ENCODE measurements at regions not wholly inside any gene's neighbourhood (a gene's known extent, or its start where the extent isn't known, plus 50 kb on each side); places are given as distances from the start of the nearest gene placed in this dataset.

DNA sequence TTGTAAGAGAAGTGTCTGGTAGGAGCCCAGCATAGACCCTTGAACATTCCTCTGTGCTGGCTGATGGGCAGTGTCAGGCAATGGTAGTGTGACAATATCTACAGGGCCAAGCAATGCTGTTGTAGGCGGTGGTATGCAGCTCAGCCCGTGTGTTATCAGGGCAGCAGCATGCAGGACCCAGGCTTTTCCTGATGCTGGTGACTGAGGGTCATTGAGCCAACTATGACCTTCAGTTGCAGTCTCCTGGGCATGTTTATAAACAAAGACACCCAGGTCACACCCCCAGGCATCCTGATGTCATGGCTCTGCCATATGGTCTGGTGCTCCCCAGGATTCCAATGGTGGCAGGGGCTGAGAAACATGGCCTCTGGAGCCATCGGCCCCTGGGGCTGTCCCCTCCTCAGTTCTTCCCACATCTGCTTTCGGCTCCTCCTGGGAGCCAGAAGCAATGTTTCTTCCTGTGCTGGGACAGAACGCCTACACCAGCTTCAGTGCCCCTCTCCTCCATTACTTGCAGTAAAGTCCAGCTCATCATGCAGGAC is 518.0 kb upstream of the HS6ST1 start:
- no peak overlapping the region for H3K4me3 ChIP-seq (ENCODE audit: control insufficient read depth in 1 of 7, extremely low read depth in 1 of 7, insufficient read depth in 4 of 7, low read depth in 2 of 7, low read length in 6 of 7)
- no peaks in the 10 kb centered on the region for H3K36me3 ChIP-seq (ENCODE audit: control insufficient read depth in 4 of 4, insufficient read depth in 4 of 4, low read length in 3 of 4)
- DNase-seq, result no peak
- POLR2A ChIA-PET, result no interaction called here
- CTCF ChIA-PET, result no interaction called here
- 88% methylated on average over 3 of the region's 5 CpGs for WGBS (ENCODE audit: insufficient coverage)
- H3K27me3 ChIP-seq (replicated peaks in 2 of 5; ENCODE audit: control insufficient read depth in 4 of 5, insufficient read depth in 5 of 5, low read length in 4 of 5), result peaks cover 0 to 23% (median 3%) of the 10 kb centered on the region in 5 experiments
- H3K4me1 ChIP-seq (ENCODE audit: control extremely low read depth in 1 of 4, control insufficient read depth in 4 of 4, insufficient read depth in 4 of 4, low read length in 3 of 4), result no peaks in the 10 kb centered on the region
- peaks cover 0 to 3% (median 0%) of the 10 kb centered on the region in 5 experiments for H3K9me3 ChIP-seq (ENCODE audit: control extremely low read depth in 1 of 5, control insufficient read depth in 4 of 5, insufficient read depth in 2 of 5, low read depth in 1 of 5, low read length in 4 of 5)
- H3K27ac ChIP-seq (ENCODE audit: insufficient read depth in 1 of 2, low read depth in 1 of 2, low read length in 2 of 2, poor library complexity in 1 of 2, severe bottlenecking in 2 of 2), result no peak overlapping the region

DNA sequence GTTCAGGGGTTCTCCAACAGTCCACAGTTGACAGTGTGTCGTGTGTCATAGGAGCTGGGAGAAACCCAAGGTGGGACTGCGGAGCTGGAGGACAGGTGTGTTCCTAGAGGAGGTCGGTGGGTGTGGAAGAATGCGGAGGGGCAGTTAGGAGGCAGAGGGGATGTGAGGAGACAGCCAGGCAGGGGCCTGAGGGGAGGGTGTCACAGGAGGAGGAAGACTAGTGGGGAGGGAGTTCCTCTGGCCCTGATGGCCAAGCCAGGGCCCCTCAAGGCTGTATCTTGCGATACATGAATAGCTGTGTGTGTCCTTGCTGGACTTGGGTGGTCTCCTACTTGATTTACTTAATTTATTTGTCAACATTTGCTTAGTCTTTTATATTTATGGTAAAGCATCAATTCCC is 519.6 kb upstream of the HS6ST1 start:
- Histone ChIP-seq H3K9me3 (ENCODE audit: control extremely low read depth in 1 of 5, control insufficient read depth in 4 of 5, insufficient read depth in 2 of 5, low read depth in 1 of 5, low read length in 4 of 5) (peaks cover 0 to 3% (median 0%) of the 10 kb centered on the region in 5 experiments), H3K4me1 (ENCODE audit: control extremely low read depth in 1 of 4, control insufficient read depth in 4 of 4, insufficient read depth in 4 of 4, low read length in 3 of 4) (no peaks in the 10 kb centered on the region), H3K27ac (ENCODE audit: insufficient read depth in 1 of 2, low read depth in 1 of 2, low read length in 2 of 2, poor library complexity in 1 of 2, severe bottlenecking in 2 of 2) (no peak overlapping the region), H3K36me3 (ENCODE audit: control insufficient read depth in 4 of 4, insufficient read depth in 4 of 4, low read length in 3 of 4) (no peaks in the 10 kb centered on the region), H3K4me3 (ENCODE audit: control insufficient read depth in 1 of 7, extremely low read depth in 1 of 7, insufficient read depth in 4 of 7, low read depth in 2 of 7, low read length in 6 of 7) (no peak overlapping the region), H3K27me3 (replicated peaks in 2 of 5; ENCODE audit: control insufficient read depth in 4 of 5, insufficient read depth in 5 of 5, low read length in 4 of 5) (peaks cover 0 to 23% (median 3%) of the 10 kb centered on the region in 5 experiments)
- ChIA-PET POLR2A (no interaction called here), CTCF (no interaction called here)
- DNase-seq, result no peak
- 94% methylated on average over 4 of the region's 5 CpGs for WGBS (ENCODE audit: insufficient coverage)

DNA sequence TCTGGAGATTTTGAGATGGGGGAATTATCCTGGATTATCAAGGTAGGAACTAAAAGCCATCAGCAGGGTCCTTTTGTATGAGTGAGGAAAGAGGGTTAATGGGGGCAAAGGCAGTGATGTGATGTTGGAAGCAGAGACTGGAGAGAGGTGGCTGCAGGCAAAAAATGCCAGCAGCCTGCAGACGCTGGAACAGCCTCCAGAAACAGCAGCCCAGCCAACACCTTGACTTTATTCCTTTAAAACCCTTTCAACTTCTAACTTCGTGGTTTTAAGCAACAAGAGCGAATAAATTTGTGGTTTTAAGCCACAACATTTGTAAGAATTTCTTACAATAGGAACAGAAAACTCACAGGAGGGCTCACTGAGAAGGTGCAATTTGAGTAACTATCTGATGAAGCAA is 523.1 kb upstream of the HS6ST1 start:
- ChIA-PET CTCF (no interaction called here), POLR2A (no interaction called here)
- 8% methylated on average over 2 of the region's 3 CpGs for WGBS (ENCODE audit: insufficient coverage)
- Histone ChIP-seq H3K27ac (ENCODE audit: insufficient read depth in 1 of 2, low read depth in 1 of 2, low read length in 2 of 2, poor library complexity in 1 of 2, severe bottlenecking in 2 of 2) (no peak overlapping the region), H3K36me3 (ENCODE audit: control insufficient read depth in 4 of 4, insufficient read depth in 4 of 4, low read length in 3 of 4) (no peaks in the 10 kb centered on the region), H3K4me3 (ENCODE audit: control insufficient read depth in 1 of 7, extremely low read depth in 1 of 7, insufficient read depth in 4 of 7, low read depth in 2 of 7, low read length in 6 of 7) (no peak overlapping the region), H3K4me1 (ENCODE audit: control extremely low read depth in 1 of 4, control insufficient read depth in 4 of 4, insufficient read depth in 4 of 4, low read length in 3 of 4) (no peaks in the 10 kb centered on the region), H3K27me3 (replicated peaks in 2 of 5; ENCODE audit: control insufficient read depth in 4 of 5, insufficient read depth in 5 of 5, low read length in 4 of 5) (peaks cover 0 to 17% (median 3%) of the 10 kb centered on the region in 5 experiments), H3K9me3 (ENCODE audit: control extremely low read depth in 1 of 5, control insufficient read depth in 4 of 5, insufficient read depth in 2 of 5, low read depth in 1 of 5, low read length in 4 of 5) (peaks cover 0 to 3% (median 0%) of the 10 kb centered on the region in 5 experiments)
- DNase-seq, result no peak

DNA sequence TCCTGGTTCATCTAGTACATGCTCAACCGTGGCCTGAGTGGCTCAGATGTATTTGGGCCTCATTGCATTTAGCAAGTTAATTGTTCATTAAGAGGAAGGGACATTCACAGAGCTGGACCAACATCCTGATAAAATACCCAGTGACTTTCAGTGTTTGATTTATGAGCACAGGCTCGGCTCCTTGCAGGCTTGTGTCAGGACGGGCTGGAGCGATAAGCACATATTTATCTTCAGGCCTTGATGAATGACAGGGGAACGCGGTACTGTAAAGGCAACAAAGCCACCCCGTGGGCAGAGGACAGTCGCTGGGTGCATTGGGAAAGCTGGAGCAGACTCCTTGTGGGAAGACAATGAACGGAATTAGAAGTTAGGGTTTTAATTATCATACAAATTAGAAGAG is 548.6 kb upstream of the HS6ST1 start:
- no peak overlapping the region for H3K27ac ChIP-seq (ENCODE audit: insufficient read depth in 1 of 2, low read depth in 1 of 2, low read length in 2 of 2, poor library complexity in 1 of 2, severe bottlenecking in 2 of 2)
- peaks cover 0 to 2% (median 0%) of the 10 kb centered on the region in 5 experiments for H3K27me3 ChIP-seq (replicated peaks in 2 of 5; ENCODE audit: control insufficient read depth in 4 of 5, insufficient read depth in 5 of 5, low read length in 4 of 5)
- H3K4me1 ChIP-seq (ENCODE audit: control extremely low read depth in 1 of 4, control insufficient read depth in 4 of 4, insufficient read depth in 4 of 4, low read length in 3 of 4), result no peaks in the 10 kb centered on the region
- no peak overlapping the region for H3K4me3 ChIP-seq (ENCODE audit: control insufficient read depth in 1 of 7, extremely low read depth in 1 of 7, insufficient read depth in 4 of 7, low read depth in 2 of 7, low read length in 6 of 7)
- POLR2A ChIA-PET, result no interaction called here
- no peak for DNase-seq
- no peaks in the 10 kb centered on the region for H3K9me3 ChIP-seq (ENCODE audit: control extremely low read depth in 1 of 5, control insufficient read depth in 4 of 5, insufficient read depth in 2 of 5, low read depth in 1 of 5, low read length in 4 of 5)
- WGBS (ENCODE audit: insufficient coverage), result 72% methylated on average over 8 of the region's 9 CpGs
- CTCF ChIA-PET, result no interaction called here
- H3K36me3 ChIP-seq (ENCODE audit: control insufficient read depth in 4 of 4, insufficient read depth in 4 of 4, low read length in 3 of 4), result no peaks in the 10 kb centered on the region

DNA sequence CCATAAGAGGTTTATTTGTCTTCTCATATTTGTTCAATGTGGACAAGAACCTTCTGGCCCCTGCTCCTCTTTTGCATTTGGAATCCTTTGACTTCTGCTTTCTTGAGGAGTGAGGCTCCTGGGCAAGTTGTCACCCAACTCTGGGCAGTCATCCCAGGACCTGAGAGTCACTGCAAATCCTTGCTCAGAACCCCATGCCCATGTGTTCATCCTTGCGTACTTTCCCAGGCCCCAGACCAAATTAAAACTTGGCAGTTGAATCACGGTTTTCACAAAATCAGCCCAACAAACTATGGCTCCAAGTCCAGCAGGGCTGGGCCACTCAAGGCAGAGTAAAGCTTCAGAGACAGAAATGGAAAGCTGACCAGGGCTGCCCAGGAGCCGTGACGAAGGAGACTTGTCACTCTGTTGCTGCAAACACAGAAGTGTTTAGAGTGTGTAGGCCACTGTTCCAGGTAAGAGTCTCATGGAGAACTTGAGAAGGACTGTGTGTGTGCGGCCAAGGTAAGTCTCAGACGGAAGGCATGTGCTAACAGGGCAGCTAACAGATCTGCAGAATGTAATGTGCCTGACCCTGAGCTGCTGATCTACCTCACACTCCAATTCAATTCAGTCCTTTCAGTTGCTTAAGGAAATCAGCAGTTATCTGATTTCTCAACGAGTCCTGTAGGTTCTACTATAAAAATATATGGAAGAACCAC is 549.4 kb upstream of the HS6ST1 start:
- no peaks in the 10 kb centered on the region for H3K9me3 ChIP-seq (ENCODE audit: control extremely low read depth in 1 of 5, control insufficient read depth in 4 of 5, insufficient read depth in 2 of 5, low read depth in 1 of 5, low read length in 4 of 5)
- H3K27ac ChIP-seq (ENCODE audit: insufficient read depth in 1 of 2, low read depth in 1 of 2, low read length in 2 of 2, poor library complexity in 1 of 2, severe bottlenecking in 2 of 2), result no peak overlapping the region
- DNase-seq, result no peak
- H3K4me1 ChIP-seq (ENCODE audit: control extremely low read depth in 1 of 4, control insufficient read depth in 4 of 4, insufficient read depth in 4 of 4, low read length in 3 of 4), result peaks cover 0 to 4% (median 0%) of the 10 kb centered on the region in 4 experiments
- POLR2A ChIA-PET, result no interaction called here
- peaks cover 0 to 2% (median 0%) of the 10 kb centered on the region in 5 experiments for H3K27me3 ChIP-seq (replicated peaks in 2 of 5; ENCODE audit: control insufficient read depth in 4 of 5, insufficient read depth in 5 of 5, low read length in 4 of 5)
- CTCF ChIA-PET, result no interaction called here
- 100% methylated on average over 3 of the region's 7 CpGs for WGBS (ENCODE audit: insufficient coverage)
- no peak overlapping the region for H3K4me3 ChIP-seq (ENCODE audit: control insufficient read depth in 1 of 7, extremely low read depth in 1 of 7, insufficient read depth in 4 of 7, low read depth in 2 of 7, low read length in 6 of 7)
- H3K36me3 ChIP-seq (ENCODE audit: control insufficient read depth in 4 of 4, insufficient read depth in 4 of 4, low read length in 3 of 4), result no peaks in the 10 kb centered on the region

DNA sequence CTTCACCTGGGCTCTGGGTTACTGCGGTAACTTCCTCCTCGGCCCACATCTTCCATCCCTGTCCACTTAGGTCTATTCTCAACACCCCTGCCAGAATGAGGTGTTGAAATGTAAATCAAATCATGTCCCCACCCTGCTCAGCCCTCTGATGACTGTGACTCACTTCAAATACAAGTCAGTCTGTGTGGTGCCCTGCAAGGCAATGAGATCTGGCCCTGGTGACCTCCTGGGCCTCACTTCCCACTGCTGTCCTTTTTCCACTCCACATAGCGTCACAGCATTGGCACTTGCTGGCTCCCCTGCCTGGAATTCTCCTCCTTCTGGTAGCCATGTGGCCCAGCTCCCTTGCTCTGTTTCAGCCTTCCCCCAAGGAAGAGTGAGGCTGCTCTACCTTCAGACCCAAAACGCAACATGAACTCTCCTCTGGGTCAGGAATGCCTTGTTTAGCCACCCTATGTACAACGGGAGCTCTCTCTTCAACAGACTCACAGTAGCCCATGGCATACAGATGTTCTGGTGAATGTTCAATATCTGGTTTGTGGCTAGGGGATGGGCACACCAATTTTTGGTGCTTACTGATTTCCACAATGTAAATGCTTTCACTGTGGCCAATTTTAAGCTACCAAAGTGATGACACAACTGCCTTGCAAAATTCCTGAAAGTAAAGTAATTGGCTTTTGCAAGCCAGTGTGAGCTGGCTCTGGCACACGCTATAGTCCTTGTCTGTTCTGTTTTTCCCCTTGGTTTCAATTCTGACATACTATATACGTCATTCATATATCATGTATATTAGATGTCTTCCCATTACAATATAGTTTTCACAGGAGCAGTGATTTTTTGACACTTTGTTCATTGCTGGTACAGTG is 550.3 kb upstream of the HS6ST1 start:
- no peaks in the 10 kb centered on the region for H3K36me3 ChIP-seq (ENCODE audit: control insufficient read depth in 4 of 4, insufficient read depth in 4 of 4, low read length in 3 of 4)
- ChIA-PET POLR2A (no interaction called here), CTCF (no interaction called here)
- 94% methylated on average over 4 of the region's 7 CpGs for WGBS (ENCODE audit: insufficient coverage)
- H3K27me3 ChIP-seq (replicated peaks in 2 of 5; ENCODE audit: control insufficient read depth in 4 of 5, insufficient read depth in 5 of 5, low read length in 4 of 5), result peaks cover 0 to 2% (median 0%) of the 10 kb centered on the region in 5 experiments
- no peak overlapping the region for H3K4me3 ChIP-seq (ENCODE audit: control insufficient read depth in 1 of 7, extremely low read depth in 1 of 7, insufficient read depth in 4 of 7, low read depth in 2 of 7, low read length in 6 of 7)
- peaks cover 0 to 4% (median 0%) of the 10 kb centered on the region in 4 experiments for H3K4me1 ChIP-seq (ENCODE audit: control extremely low read depth in 1 of 4, control insufficient read depth in 4 of 4, insufficient read depth in 4 of 4, low read length in 3 of 4)
- no peak for DNase-seq
- H3K9me3 ChIP-seq (ENCODE audit: control extremely low read depth in 1 of 5, control insufficient read depth in 4 of 5, insufficient read depth in 2 of 5, low read depth in 1 of 5, low read length in 4 of 5), result no peaks in the 10 kb centered on the region
- no peak overlapping the region for H3K27ac ChIP-seq (ENCODE audit: insufficient read depth in 1 of 2, low read depth in 1 of 2, low read length in 2 of 2, poor library complexity in 1 of 2, severe bottlenecking in 2 of 2)

DNA sequence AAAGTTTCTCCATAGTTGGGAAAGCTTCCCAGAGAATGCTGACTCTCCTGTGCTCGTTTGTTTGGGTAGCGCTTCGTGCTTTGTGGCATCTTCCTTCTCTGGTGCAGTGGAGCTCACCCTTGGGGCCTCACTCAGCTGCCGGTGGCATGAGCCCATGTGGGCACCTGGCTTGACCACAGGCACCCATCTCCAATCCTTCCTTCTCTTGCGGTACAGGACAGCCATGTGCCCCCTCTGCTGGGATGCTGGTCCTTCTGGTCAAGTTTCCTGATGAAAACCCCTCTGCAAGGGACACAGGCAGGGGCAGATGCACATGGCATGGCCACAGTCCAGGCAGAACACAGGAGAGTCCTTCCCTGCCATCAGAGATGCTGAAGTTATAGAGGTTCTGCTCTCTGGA is 555.9 kb upstream of the HS6ST1 start:
- H3K4me3 ChIP-seq (ENCODE audit: control insufficient read depth in 1 of 7, extremely low read depth in 1 of 7, insufficient read depth in 4 of 7, low read depth in 2 of 7, low read length in 6 of 7), result no peak overlapping the region
- POLR2A ChIA-PET, result no interaction called here
- H3K27me3 ChIP-seq (replicated peaks in 2 of 5; ENCODE audit: control insufficient read depth in 4 of 5, insufficient read depth in 5 of 5, low read length in 4 of 5), result peaks cover 0 to 2% (median 2%) of the 10 kb centered on the region in 5 experiments
- H3K27ac ChIP-seq (ENCODE audit: insufficient read depth in 1 of 2, low read depth in 1 of 2, low read length in 2 of 2, poor library complexity in 1 of 2, severe bottlenecking in 2 of 2), result no peak overlapping the region
- DNase-seq, result no peak
- H3K4me1 ChIP-seq (ENCODE audit: control extremely low read depth in 1 of 4, control insufficient read depth in 4 of 4, insufficient read depth in 4 of 4, low read length in 3 of 4), result peaks cover 0 to 4% (median 0%) of the 10 kb centered on the region in 4 experiments
- H3K36me3 ChIP-seq (ENCODE audit: control insufficient read depth in 4 of 4, insufficient read depth in 4 of 4, low read length in 3 of 4), result no peaks in the 10 kb centered on the region
- H3K9me3 ChIP-seq (ENCODE audit: control extremely low read depth in 1 of 5, control insufficient read depth in 4 of 5, insufficient read depth in 2 of 5, low read depth in 1 of 5, low read length in 4 of 5), result no peaks in the 10 kb centered on the region
- CTCF ChIA-PET, result no interaction called here
- WGBS (ENCODE audit: insufficient coverage), result 99% methylated on average over 4 of the region's 5 CpGs
